Keratinocyte (primary cell): ENCODE measurements at regions not wholly inside any gene's neighbourhood (a gene's known extent, or its start where the extent isn't known, plus 50 kb on each side); places are given as distances from the start of the nearest gene placed in this dataset.

ENCODE experiments used
- DNase-seq: peaks from one replicate; pipeline ENCODE4 v3.0.0-alpha.2; 2011; ENCODE audit warnings: low read depth, missing footprints, low spot score
- FAIRE-seq: peaks from 2 replicates; lab custom pipeline; 2011; peaks lifted over from hg19 to GRCh38; lab: Jason Lieb, UNC
- H2AFZ ChIP-seq: 2 replicates; pipeline ENCODE4 v1.6.0; 2012; ENCODE audit warnings: low read length, control low read depth, inconsistent platforms; ENCODE audit not compliant: control insufficient read depth
- H3K27ac ChIP-seq: 2 replicates; pipeline ENCODE4 v1.5.1; 2011; ENCODE audit warnings: low read length; ENCODE audit not compliant: control insufficient read depth, insufficient read depth
- H3K27me3 ChIP-seq: 3 replicates; pipeline ENCODE4 v1.6.0; 2011; ENCODE audit warnings: low read length; ENCODE audit not compliant: control insufficient read depth, insufficient read depth; ENCODE audit errors: extremely low read depth
- H3K36me3 ChIP-seq, 2 experiments: 2 replicates in 1 of 2; 3 replicates in 1 of 2; pipeline ENCODE4 v1.5.1; 2011; ENCODE audit warnings: low read length in 2 of 2, mild to moderate bottlenecking in 1 of 2; ENCODE audit not compliant: control insufficient read depth in 2 of 2, insufficient read depth in 2 of 2; ENCODE audit errors: extremely low read depth in 1 of 2
- H3K4me1 ChIP-seq: 3 replicates; pipeline ENCODE4 v1.5.1; 2011; ENCODE audit warnings: low read length; ENCODE audit not compliant: control insufficient read depth, insufficient read depth; ENCODE audit errors: extremely low read depth
- H3K4me2 ChIP-seq: 3 replicates; pipeline ENCODE4 v1.6.0; 2011; ENCODE audit warnings: low read depth, low read length; ENCODE audit not compliant: control insufficient read depth, insufficient read depth; ENCODE audit errors: extremely low read depth
- H3K4me3 ChIP-seq, 3 experiments: fragments of 200-600 bp in 1 of 3; sonication (generic) in 1 of 3; 2 replicates in 2 of 3; 3 replicates in 1 of 3; pipeline ENCODE4 v1.5.1; 2011 to 2016; ENCODE audit warnings: low read length in 3 of 3, mild to moderate bottlenecking in 3 of 3, control low read depth in 2 of 3, inconsistent platforms in 1 of 3, low read depth in 1 of 3, mixed read lengths in 1 of 3, mixed run types in 1 of 3, moderate library complexity in 1 of 3; ENCODE audit not compliant: control insufficient read depth in 2 of 3, insufficient read depth in 2 of 3; ENCODE audit errors: extremely low read depth in 1 of 3
- H3K79me2 ChIP-seq: 2 replicates; pipeline ENCODE4 v1.6.0; 2012; ENCODE audit warnings: low read length; ENCODE audit not compliant: control insufficient read depth, insufficient read depth
- H3K9ac ChIP-seq: 3 replicates; pipeline ENCODE4 v1.6.0; 2011; ENCODE audit warnings: low read length; ENCODE audit not compliant: control insufficient read depth, insufficient read depth; ENCODE audit errors: extremely low read depth
- H3K9me1 ChIP-seq: 3 replicates; pipeline ENCODE4 v1.6.0; 2011; ENCODE audit warnings: low read length; ENCODE audit not compliant: control insufficient read depth, insufficient read depth; ENCODE audit errors: extremely low read depth
- H3K9me3 ChIP-seq: 2 replicates; pipeline ENCODE4 v1.5.1; 2012; ENCODE audit warnings: low read depth, low read length; ENCODE audit not compliant: control insufficient read depth
- H4K20me1 ChIP-seq: 3 replicates; pipeline ENCODE4 v1.6.0; 2011; ENCODE audit warnings: low read length; ENCODE audit not compliant: control insufficient read depth, insufficient read depth; ENCODE audit errors: extremely low read depth
- EZH2 ChIP-seq: IDR thresholded peaks from one replicate; pipeline ENCODE4 v1.6.1; 2012; ENCODE audit warnings: inconsistent platforms, mild to moderate bottlenecking, low read length, moderate library complexity
- dilution Hi-C: fragments of 300-500 bp; cut with MboI; formaldehyde crosslinking; loops from one replicate; pipeline ENCODE4 v1.7.0; 2020; ENCODE audit warnings: low sequenced_read_pairs; ENCODE audit not compliant: extremely low pct_ligation_motif_present
- TF ChIP-seq, protein P1 (sequence below), 3 experiments: IDR thresholded peaks in 1 of 3; conservative IDR thresholded peaks in 1 of 3; optimal IDR thresholded peaks in 1 of 3; 2 replicates in 2 of 3; 3 replicates in 1 of 3; pipeline versions ENCODE3 to v1.5.1; 2011; ENCODE audit warnings: low read length in 3 of 3, mild to moderate bottlenecking in 3 of 3, moderate library complexity in 2 of 3, control low read depth in 1 of 3, inconsistent platforms in 1 of 3; ENCODE audit not compliant: insufficient read depth in 2 of 3; ENCODE audit errors: extremely low read depth in 1 of 3

DNA sequence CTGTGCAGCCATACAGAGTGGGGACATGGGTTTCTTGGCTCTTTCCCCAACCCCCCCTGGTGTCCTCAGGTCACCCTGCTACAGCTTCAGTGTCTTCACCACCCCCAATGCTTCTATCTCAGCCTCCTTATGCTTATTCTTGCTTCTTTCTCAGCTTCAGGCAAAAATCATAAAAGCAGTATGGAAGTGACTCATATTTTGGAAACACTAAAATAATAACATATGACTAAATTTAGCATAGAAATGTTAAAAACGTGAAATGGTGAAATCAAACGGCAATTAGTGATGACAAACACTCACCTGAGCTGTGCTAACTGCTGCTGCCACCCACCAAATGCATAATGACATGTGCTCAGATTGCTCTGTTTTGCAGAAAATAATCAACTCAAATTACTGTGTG lies 475.2 kb upstream of the EPHA3 start:
- H3K4me1 ChIP-seq, result no peaks in the 10 kb centered on the region
- H4K20me1 ChIP-seq, result no peaks in the 10 kb centered on the region
- DNase-seq, result no peak
- no peaks in the 10 kb centered on the region for H3K79me2 ChIP-seq
- no peaks in the 10 kb centered on the region for H3K36me3 ChIP-seq
- H3K27me3 ChIP-seq, result no peaks in the 10 kb centered on the region
- H3K9ac ChIP-seq, result no peak overlapping the region
- dilution Hi-C loops, result no loop called here
- H3K27ac ChIP-seq, result no peak overlapping the region
- no peak for FAIRE-seq
- H2AFZ ChIP-seq, result no peak overlapping the region
- H3K4me2 ChIP-seq, result no peak overlapping the region
- TF ChIP-seq, protein P1, sequence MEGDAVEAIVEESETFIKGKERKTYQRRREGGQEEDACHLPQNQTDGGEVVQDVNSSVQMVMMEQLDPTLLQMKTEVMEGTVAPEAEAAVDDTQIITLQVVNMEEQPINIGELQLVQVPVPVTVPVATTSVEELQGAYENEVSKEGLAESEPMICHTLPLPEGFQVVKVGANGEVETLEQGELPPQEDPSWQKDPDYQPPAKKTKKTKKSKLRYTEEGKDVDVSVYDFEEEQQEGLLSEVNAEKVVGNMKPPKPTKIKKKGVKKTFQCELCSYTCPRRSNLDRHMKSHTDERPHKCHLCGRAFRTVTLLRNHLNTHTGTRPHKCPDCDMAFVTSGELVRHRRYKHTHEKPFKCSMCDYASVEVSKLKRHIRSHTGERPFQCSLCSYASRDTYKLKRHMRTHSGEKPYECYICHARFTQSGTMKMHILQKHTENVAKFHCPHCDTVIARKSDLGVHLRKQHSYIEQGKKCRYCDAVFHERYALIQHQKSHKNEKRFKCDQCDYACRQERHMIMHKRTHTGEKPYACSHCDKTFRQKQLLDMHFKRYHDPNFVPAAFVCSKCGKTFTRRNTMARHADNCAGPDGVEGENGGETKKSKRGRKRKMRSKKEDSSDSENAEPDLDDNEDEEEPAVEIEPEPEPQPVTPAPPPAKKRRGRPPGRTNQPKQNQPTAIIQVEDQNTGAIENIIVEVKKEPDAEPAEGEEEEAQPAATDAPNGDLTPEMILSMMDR (optimal IDR thresholded peaks at IDR 0.05 in 1 of 3, IDR thresholded peaks at IDR 0.05 in 1 of 3, conservative IDR thresholded peaks at IDR 0.05 in 1 of 3; ENCODE audit: extremely low read depth in 1 of 3, insufficient read depth in 2 of 3, low read length in 3 of 3), result no peak
- TF ChIP-seq EZH2, result no peak
- H3K4me3 ChIP-seq, result no peak overlapping the region
- no peaks in the 10 kb centered on the region for H3K9me1 ChIP-seq
- no peaks in the 10 kb centered on the region for H3K9me3 ChIP-seq

DNA sequence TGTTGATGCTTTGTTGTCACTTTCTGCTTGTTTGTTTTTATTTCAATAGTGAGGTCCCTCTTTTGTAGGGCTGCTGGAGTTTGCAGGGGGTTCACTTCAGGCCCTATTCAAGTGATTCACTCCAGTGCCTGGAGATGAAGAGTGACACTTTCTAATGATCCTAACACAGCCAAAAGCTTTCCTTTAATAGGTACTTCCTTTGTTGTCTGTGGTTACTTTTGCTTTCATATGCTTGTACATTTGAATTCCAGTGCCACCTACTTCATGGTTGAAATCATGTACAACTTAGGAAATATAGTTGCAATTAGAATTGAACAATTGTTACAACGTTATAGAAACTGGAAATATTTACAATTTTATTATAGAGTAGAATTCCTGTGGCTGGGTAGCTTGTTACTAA lies 466.8 kb upstream of the EPHA3 start:
- H3K9me3 ChIP-seq, result no peaks in the 10 kb centered on the region
- no peak overlapping the region for H2AFZ ChIP-seq
- dilution Hi-C loops, result no loop called here
- H3K79me2 ChIP-seq, result no peaks in the 10 kb centered on the region
- H3K36me3 ChIP-seq, result no peaks in the 10 kb centered on the region
- no peak for DNase-seq
- H3K4me2 ChIP-seq, result no peak overlapping the region
- no peaks in the 10 kb centered on the region for H4K20me1 ChIP-seq
- H3K9ac ChIP-seq, result no peak overlapping the region
- H3K27ac ChIP-seq, result no peak overlapping the region
- no peak for FAIRE-seq
- TF ChIP-seq EZH2, result no peak
- TF ChIP-seq, protein P1 (optimal IDR thresholded peaks at IDR 0.05 in 1 of 3, IDR thresholded peaks at IDR 0.05 in 1 of 3, conservative IDR thresholded peaks at IDR 0.05 in 1 of 3; ENCODE audit: extremely low read depth in 1 of 3, insufficient read depth in 2 of 3, low read length in 3 of 3), result no peak
- H3K9me1 ChIP-seq, result no peaks in the 10 kb centered on the region
- H3K4me3 ChIP-seq, result no peak overlapping the region
- H3K27me3 ChIP-seq, result no peaks in the 10 kb centered on the region
- H3K4me1 ChIP-seq, result no peaks in the 10 kb centered on the region
